H9 (cell line): ENCODE measurements at regions not wholly inside any gene's neighbourhood (a gene's known extent, or its start where the extent isn't known, plus 50 kb on each side); places are given as distances from the start of the nearest gene placed in this dataset.

Experiments
- DNase-seq: peaks from one replicate; pipeline ENCODE4 v3.0.0-alpha.2; 2017
- H2AFZ ChIP-seq: one replicate; pipeline ENCODE4 v1.6.1; 2013; ENCODE audit warnings: mild to moderate bottlenecking, low read length, control low read depth, moderate library complexity
- H2AK5ac ChIP-seq: 2 replicates; pipeline ENCODE4 v1.6.1; 2013; ENCODE audit warnings: low read length, control low read depth, mixed read lengths; ENCODE audit not compliant: insufficient read length
- H2BK120ac ChIP-seq: one replicate; pipeline ENCODE4 v1.6.1; 2013; ENCODE audit warnings: low read depth, mild to moderate bottlenecking, low read length, control low read depth, inconsistent platforms; ENCODE audit not compliant: poor library complexity, severe bottlenecking
- H2BK12ac ChIP-seq: 2 replicates; pipeline ENCODE4 v1.6.1; 2013; ENCODE audit warnings: low read length, control low read depth, mixed read lengths, low read depth; ENCODE audit not compliant: insufficient read length
- H2BK15ac ChIP-seq: 2 replicates; pipeline ENCODE4 v1.6.1; 2013; ENCODE audit warnings: low read depth, low read length, control low read depth
- H2BK20ac ChIP-seq: one replicate; pipeline ENCODE4 v1.6.1; 2013; ENCODE audit warnings: low read depth, mild to moderate bottlenecking, low read length, control low read depth, inconsistent platforms; ENCODE audit not compliant: poor library complexity, severe bottlenecking
- H2BK5ac ChIP-seq: 2 replicates; pipeline ENCODE4 v1.6.1; 2013; ENCODE audit warnings: low read length, control low read depth, mixed read lengths; ENCODE audit not compliant: insufficient read length
- H3K14ac ChIP-seq: 2 replicates; pipeline ENCODE4 v1.6.1; 2013; ENCODE audit warnings: low read length, control low read depth; ENCODE audit not compliant: insufficient read depth
- H3K18ac ChIP-seq: 2 replicates; pipeline ENCODE4 v1.6.1; 2013; ENCODE audit warnings: low read depth, mild to moderate bottlenecking, mixed read lengths, low read length, control low read depth; ENCODE audit not compliant: insufficient read length
- H3K23ac ChIP-seq: 2 replicates; pipeline ENCODE4 v1.6.1; 2013; ENCODE audit warnings: low read length, control low read depth, mixed read lengths, low read depth; ENCODE audit not compliant: insufficient read length
- H3K23me2 ChIP-seq: 2 replicates; pipeline ENCODE4 v1.6.1; 2013; ENCODE audit warnings: low read depth, mild to moderate bottlenecking, mixed read lengths, low read length, control low read depth; ENCODE audit not compliant: insufficient read length, poor library complexity, severe bottlenecking
- H3K27ac ChIP-seq: 2 replicates; pipeline ENCODE4 v1.5.1; 2013; ENCODE audit warnings: low read length, control low read depth, mixed read lengths, low read depth; ENCODE audit not compliant: insufficient read length
- H3K27me3 ChIP-seq: 2 replicates; pipeline ENCODE4 v1.6.1; 2013; ENCODE audit warnings: low read length, control low read depth, inconsistent platforms; ENCODE audit not compliant: insufficient read depth
- H3K4ac ChIP-seq: 2 replicates; pipeline ENCODE4 v1.6.1; 2013; ENCODE audit warnings: low read depth, mild to moderate bottlenecking, control low read depth, inconsistent platforms, low read length, moderate library complexity
- H3K4me1 ChIP-seq: 2 replicates; pipeline ENCODE4 v1.6.1; 2013; ENCODE audit warnings: low read length, control low read depth, inconsistent platforms; ENCODE audit not compliant: insufficient read depth
- H3K4me2 ChIP-seq: 2 replicates; pipeline ENCODE4 v1.6.1; 2013; ENCODE audit warnings: low read length, control low read depth, mixed read lengths; ENCODE audit not compliant: insufficient read length, insufficient read depth
- H3K56ac ChIP-seq: 2 replicates; pipeline ENCODE4 v1.6.1; 2013; ENCODE audit warnings: low read depth, mild to moderate bottlenecking, mixed read lengths, low read length, control low read depth; ENCODE audit not compliant: insufficient read length
- H3K79me1 ChIP-seq: 2 replicates; pipeline ENCODE4 v1.6.1; 2013; ENCODE audit warnings: low read depth, mild to moderate bottlenecking, moderate library complexity, low read length, control low read depth, inconsistent platforms; ENCODE audit not compliant: insufficient read depth, poor library complexity, severe bottlenecking
- H3K79me2 ChIP-seq: 2 replicates; pipeline ENCODE4 v1.6.1; 2013; ENCODE audit warnings: low read length, control low read depth, inconsistent platforms; ENCODE audit not compliant: insufficient read depth
- H3K9ac ChIP-seq: 2 replicates; pipeline ENCODE4 v1.6.1; 2013; ENCODE audit warnings: low read length, control low read depth, mixed read lengths; ENCODE audit not compliant: insufficient read length; ENCODE audit errors: extremely low read depth
- H3K9me3 ChIP-seq: one replicate; pipeline ENCODE4 v1.6.1; 2013; ENCODE audit warnings: low read depth, low read length, inconsistent platforms; ENCODE audit not compliant: control insufficient read depth
- H3T11ph ChIP-seq: one replicate; pipeline ENCODE4 v1.6.1; 2013; ENCODE audit warnings: mild to moderate bottlenecking, low read length, control low read depth, inconsistent platforms
- H4K20me1 ChIP-seq: one replicate; pipeline ENCODE4 v1.6.1; 2013; ENCODE audit not compliant: control insufficient read depth, insufficient read length, insufficient read depth
- H4K5ac ChIP-seq: 2 replicates; pipeline ENCODE4 v1.6.1; 2013; ENCODE audit warnings: low read depth, mild to moderate bottlenecking, mixed read lengths, low read length, control low read depth; ENCODE audit not compliant: insufficient read length
- H4K8ac ChIP-seq: replicated peaks from 2 replicates; pipeline ENCODE4 v1.6.1; 2013; ENCODE audit warnings: low read length, control low read depth, mixed read lengths, low read depth; ENCODE audit not compliant: insufficient read length
- H4K91ac ChIP-seq: 2 replicates; pipeline ENCODE4 v1.6.1; 2013; ENCODE audit warnings: low read depth, mild to moderate bottlenecking, moderate library complexity, mixed read lengths, low read length, control low read depth; ENCODE audit not compliant: insufficient read length
- H3K27ac Mint-ChIP-seq, 3 experiments: 2 replicates in 2 of 3; 3 replicates in 1 of 3; pipeline ENCODE4 v1.8.0; 2020 to 2021; ENCODE audit warnings: mixed read lengths in 3 of 3, mild to moderate bottlenecking in 1 of 3, moderate library complexity in 1 of 3
- H3K27me3 Mint-ChIP-seq: 2 replicates; pipeline ENCODE4 v1.8.0; 2021; ENCODE audit warnings: low read depth, mild to moderate bottlenecking, moderate library complexity, mixed read lengths
- H3K36me3 Mint-ChIP-seq, 3 experiments: 2 replicates in 2 of 3; 3 replicates in 1 of 3; pipeline ENCODE4 v1.8.0; 2020 to 2021; ENCODE audit warnings: low read depth in 3 of 3, mixed read lengths in 3 of 3; ENCODE audit not compliant: insufficient read depth in 1 of 3
- H3K4me1 Mint-ChIP-seq, 2 experiments: 2 replicates each; pipeline ENCODE4 v1.8.0; 2020; ENCODE audit warnings: mixed read lengths in 2 of 2
- H3K4me3 Mint-ChIP-seq, 2 experiments: 2 replicates in 1 of 2; 3 replicates in 1 of 2; pipeline ENCODE4 v1.8.0; 2020 to 2021; ENCODE audit warnings: mild to moderate bottlenecking in 2 of 2, mixed read lengths in 2 of 2, moderate library complexity in 1 of 2
- H3K9me3 Mint-ChIP-seq, 2 experiments: 2 replicates in 1 of 2; 3 replicates in 1 of 2; pipeline ENCODE4 v1.8.0; 2020; ENCODE audit warnings: mild to moderate bottlenecking in 2 of 2, mixed read lengths in 2 of 2, moderate library complexity in 1 of 2
- CTCF ChIP-seq: fragments of 200-600 bp; sonication (generic); conservative IDR thresholded peaks from 3 replicates; pipeline ENCODE4 v1.8.0; 2021; ENCODE audit warnings: antibody characterized with exemption, mild to moderate bottlenecking
- WGBS: extraction: QIAGEN DNeasy Blood & Tissue Kit; methylation state at CpG from one replicate; pipeline ENCODE4 v1.1.7; 2013; ENCODE audit warnings: missing lambda C conversion rate, low lambda C conversion rate, mixed read lengths; ENCODE audit not compliant: insufficient read length; ENCODE audit errors: extremely low coverage; 5-methylcytosine and 5-hydroxymethylcytosine counted together

GRCh38 chr1:58233729-58234128, 312.8 kb downstream of the OMA1 start:
- H3K36me3 Mint-ChIP-seq: no peaks in the 10 kb centered on the region
- Histone ChIP-seq H3K4ac (no peak overlapping the region), H2BK15ac (no peak overlapping the region), H2BK20ac (no peak overlapping the region), H3K14ac (no peak overlapping the region), H3K4me1 (peaks cover 14% of the 10 kb centered on the region), H3K79me1 (no peaks in the 10 kb centered on the region), H3K23ac (no peak overlapping the region), H3K23me2 (peaks cover 3% of the 10 kb centered on the region), H3K9me3 (no peaks in the 10 kb centered on the region), H2AFZ (no peak overlapping the region), H4K5ac (no peak overlapping the region), H2BK12ac (no peak overlapping the region), H4K8ac (no peak overlapping the region), H3K4me2 (no peak overlapping the region), H3K27me3 (no peaks in the 10 kb centered on the region), H4K91ac (no peak overlapping the region), H3K27ac (no peak overlapping the region), H3K18ac (no peak overlapping the region), H3K9ac (no peak overlapping the region), H2AK5ac (no peak overlapping the region), H3K56ac (no peak overlapping the region), H3T11ph (no peak overlapping the region), H3K79me2 (no peaks in the 10 kb centered on the region), H4K20me1 (no peaks in the 10 kb centered on the region), H2BK5ac (no peak overlapping the region), H2BK120ac (no peak overlapping the region)
- no peak for DNase-seq
- no peak overlapping the region for H3K4me3 Mint-ChIP-seq
- peaks cover 53 to 56% of the 10 kb centered on the region in 2 experiments for H3K4me1 Mint-ChIP-seq
- H3K9me3 Mint-ChIP-seq: no peaks in the 10 kb centered on the region
- no peaks in the 10 kb centered on the region for H3K27me3 Mint-ChIP-seq
- H3K27ac Mint-ChIP-seq: no peak overlapping the region; a peak in 1 of 7 replicates
- WGBS: no CpG with 5 or more reads among the region's 3 CpGs
- TF ChIP-seq CTCF: no peak
